ENCODE measurements at regions not wholly inside any gene's neighbourhood (a gene's known extent, or its start where the extent isn't known, plus 50 kb on each side); places are given as distances from the start of the nearest gene placed in this dataset.

GRCh38 chr1:38787041-38787440 is 72.5 kb downstream of the RRAGC start:
- no peaks in the 10 kb centered on the region for H3K4me1 Mint-ChIP-seq
- no peaks in the 10 kb centered on the region for H3K9me3 Mint-ChIP-seq
- H3K27me3 Mint-ChIP-seq = peaks cover 53% of the 10 kb centered on the region
- no peak overlapping the region for H3K4me3 Mint-ChIP-seq
- H3K36me3 Mint-ChIP-seq = no peaks in the 10 kb centered on the region
- no peak overlapping the region for H3K27ac Mint-ChIP-seq

- H3K4me1 Mint-ChIP-seq = no peaks in the 10 kb centered on the region
- H3K27me3 Mint-ChIP-seq = peaks cover 55% of the 10 kb centered on the region
- no peaks in the 10 kb centered on the region for H3K36me3 Mint-ChIP-seq
These were observed 73.5 kb downstream of the RRAGC start for GRCh38 chr1:38786040-38786436.

GRCh38 chr1:38785285-38786039 is 74.1 kb downstream of the RRAGC start:
- H3K27me3 Mint-ChIP-seq = peaks cover 54% of the 10 kb centered on the region
- H3K4me3 Mint-ChIP-seq = no peak overlapping the region
- H3K4me1 Mint-ChIP-seq = no peaks in the 10 kb centered on the region
- no peaks in the 10 kb centered on the region for H3K36me3 Mint-ChIP-seq
- H3K27ac Mint-ChIP-seq = no peak overlapping the region
- H3K9me3 Mint-ChIP-seq = no peaks in the 10 kb centered on the region

More at GRCh38 chr1:38786040-38786436, 73.5 kb downstream of the RRAGC start:
- Mint-ChIP-seq H3K27ac (no peak overlapping the region), H3K4me3 (no peak overlapping the region), H3K9me3 (no peaks in the 10 kb centered on the region)

- Mint-ChIP-seq H3K4me3 (no peak overlapping the region), H3K36me3 (no peaks in the 10 kb centered on the region), H3K9me3 (no peaks in the 10 kb centered on the region), H3K27ac (no peak overlapping the region), H3K4me1 (no peaks in the 10 kb centered on the region), H3K27me3 (peaks cover 51% of the 10 kb centered on the region)
These were observed 74.9 kb downstream of the RRAGC start for GRCh38 chr1:38784452-38785284.

- Mint-ChIP-seq H3K4me1 (no peaks in the 10 kb centered on the region), H3K4me3 (no peak overlapping the region), H3K27ac (no peak overlapping the region), H3K9me3 (no peaks in the 10 kb centered on the region), H3K27me3 (peaks cover 47% of the 10 kb centered on the region), H3K36me3 (no peaks in the 10 kb centered on the region)
These were observed 75.8 kb downstream of the RRAGC start for GRCh38 chr1:38783640-38784229.

GRCh38 chr1:38781872-38782617 is 77.5 kb downstream of the RRAGC start:
- Mint-ChIP-seq H3K36me3 (no peaks in the 10 kb centered on the region), H3K27ac (no peak overlapping the region), H3K4me3 (no peak overlapping the region), H3K27me3 (peaks cover 37% of the 10 kb centered on the region), H3K9me3 (no peaks in the 10 kb centered on the region), H3K4me1 (no peaks in the 10 kb centered on the region)

- Mint-ChIP-seq H3K4me1 (no peaks in the 10 kb centered on the region), H3K27ac (no peak overlapping the region), H3K9me3 (no peaks in the 10 kb centered on the region), H3K36me3 (no peaks in the 10 kb centered on the region), H3K4me3 (no peak overlapping the region), H3K27me3 (peaks cover 29% of the 10 kb centered on the region)
These were observed 79.4 kb downstream of the RRAGC start for GRCh38 chr1:38780133-38780532.

- Mint-ChIP-seq H3K27me3 (peaks cover 27% of the 10 kb centered on the region), H3K27ac (no peak overlapping the region), H3K9me3 (no peaks in the 10 kb centered on the region), H3K36me3 (no peaks in the 10 kb centered on the region), H3K4me3 (no peak overlapping the region), H3K4me1 (no peaks in the 10 kb centered on the region)
These were observed 80.1 kb downstream of the RRAGC start for GRCh38 chr1:38779491-38779890.

- no peaks in the 10 kb centered on the region for H3K4me1 Mint-ChIP-seq
- no peaks in the 10 kb centered on the region for H3K9me3 Mint-ChIP-seq
These were observed 81.1 kb downstream of the RRAGC start for GRCh38 chr1:38778521-38778920.

GRCh38 chr1:38778051-38778450 is 81.5 kb downstream of the RRAGC start:
- Mint-ChIP-seq H3K36me3 (no peaks in the 10 kb centered on the region), H3K27ac (no peak overlapping the region), H3K27me3 (peaks cover 18% of the 10 kb centered on the region), H3K4me3 (no peak overlapping the region), H3K9me3 (no peaks in the 10 kb centered on the region), H3K4me1 (no peaks in the 10 kb centered on the region)

More at GRCh38 chr1:38778521-38778920, 81.1 kb downstream of the RRAGC start:
- H3K27me3 Mint-ChIP-seq = peaks cover 19% of the 10 kb centered on the region
- H3K4me3 Mint-ChIP-seq = no peak overlapping the region
- H3K27ac Mint-ChIP-seq = no peak overlapping the region
- no peaks in the 10 kb centered on the region for H3K36me3 Mint-ChIP-seq

GRCh38 chr1:38777464-38777957 is 82.1 kb downstream of the RRAGC start:
- H3K36me3 Mint-ChIP-seq = no peaks in the 10 kb centered on the region
- H3K4me3 Mint-ChIP-seq = no peak overlapping the region
- H3K9me3 Mint-ChIP-seq = no peaks in the 10 kb centered on the region
- H3K27me3 Mint-ChIP-seq = peaks cover 16% of the 10 kb centered on the region
- no peaks in the 10 kb centered on the region for H3K4me1 Mint-ChIP-seq
- H3K27ac Mint-ChIP-seq = no peak overlapping the region

GRCh38 chr1:38776466-38777065 is 83.0 kb downstream of the RRAGC start:
- H3K4me1 Mint-ChIP-seq = no peaks in the 10 kb centered on the region
- H3K27me3 Mint-ChIP-seq = peaks cover 9% of the 10 kb centered on the region
- no peaks in the 10 kb centered on the region for H3K36me3 Mint-ChIP-seq
- H3K9me3 Mint-ChIP-seq = no peaks in the 10 kb centered on the region
- H3K4me3 Mint-ChIP-seq = no peak overlapping the region
- no peak overlapping the region for H3K27ac Mint-ChIP-seq

- H3K4me3 Mint-ChIP-seq = no peak overlapping the region
- H3K9me3 Mint-ChIP-seq = no peaks in the 10 kb centered on the region
- H3K4me1 Mint-ChIP-seq = no peaks in the 10 kb centered on the region
- H3K36me3 Mint-ChIP-seq = no peaks in the 10 kb centered on the region
- H3K27ac Mint-ChIP-seq = no peak overlapping the region
- peaks cover 5% of the 10 kb centered on the region for H3K27me3 Mint-ChIP-seq
These were observed 84.3 kb downstream of the RRAGC start for GRCh38 chr1:38775175-38775845.

GRCh38 chr1:38773483-38773882 is 86.1 kb downstream of the RRAGC start:
- Mint-ChIP-seq H3K27me3 (peaks cover 7% of the 10 kb centered on the region), H3K4me3 (no peak overlapping the region), H3K27ac (no peak overlapping the region), H3K36me3 (no peaks in the 10 kb centered on the region), H3K4me1 (no peaks in the 10 kb centered on the region), H3K9me3 (no peaks in the 10 kb centered on the region)

All from activated naive CD4-positive, alpha-beta T cell treated with anti-CD3 and anti-CD28 coated beads, Interleukin-2, amount 50 U/mL, for 24 hours (primary cell).